Endodermal cell (in vitro differentiated cells): ENCODE measurements at regions not wholly inside any gene's neighbourhood (a gene's known extent, or its start where the extent isn't known, plus 50 kb on each side); places are given as distances from the start of the nearest gene placed in this dataset.
A peak's percentile ranks its signal among the peaks of the same experiment; 100 is the strongest.

Source experiments
- DNase-seq: peaks from one replicate; pipeline ENCODE4 v3.0.0-alpha.2; 2017
- H3K27ac ChIP-seq: 2 replicates; pipeline ENCODE4 v1.5.1; 2013; ENCODE audit warnings: mild to moderate bottlenecking, low read depth, low read length, moderate library complexity
- H3K27me3 ChIP-seq: 2 replicates; pipeline ENCODE4 v1.6.1; 2013; ENCODE audit warnings: mild to moderate bottlenecking, low read length, moderate library complexity; ENCODE audit not compliant: insufficient read depth, control insufficient read depth, poor library complexity, severe bottlenecking
- H3K36me3 ChIP-seq: 2 replicates; pipeline ENCODE4 v1.7.0; 2013; ENCODE audit warnings: mild to moderate bottlenecking, low read length, moderate library complexity; ENCODE audit not compliant: control insufficient read depth, insufficient read depth
- H3K4me1 ChIP-seq: one replicate; pipeline ENCODE4 v1.7.0; 2013; ENCODE audit warnings: low read length; ENCODE audit not compliant: control insufficient read depth, insufficient read depth
- H3K4me3 ChIP-seq: 2 replicates; pipeline ENCODE4 v1.5.1; 2013; ENCODE audit warnings: mild to moderate bottlenecking, low read length, moderate library complexity
- H3K9ac ChIP-seq: 2 replicates; pipeline ENCODE4 v1.6.1; 2013; ENCODE audit warnings: mild to moderate bottlenecking, low read length, moderate library complexity; ENCODE audit not compliant: poor library complexity, severe bottlenecking; ENCODE audit errors: extremely low read depth
- H3K9me3 ChIP-seq: 2 replicates; pipeline ENCODE4 v1.6.1; 2013; ENCODE audit warnings: mild to moderate bottlenecking, low read length, moderate library complexity; ENCODE audit not compliant: control insufficient read depth
- H3K27ac Mint-ChIP-seq: 2 replicates; pipeline ENCODE4 v1.8.0; 2020; ENCODE audit warnings: mixed read lengths
- H3K27me3 Mint-ChIP-seq: 2 replicates; pipeline ENCODE4 v1.8.0; 2021; ENCODE audit warnings: mild to moderate bottlenecking, mixed read lengths; ENCODE audit not compliant: insufficient read depth
- H3K36me3 Mint-ChIP-seq: 2 replicates; pipeline ENCODE4 v1.8.0; 2020; ENCODE audit warnings: low read depth, mixed read lengths
- H3K4me1 Mint-ChIP-seq: 2 replicates; pipeline ENCODE4 v1.8.0; 2020; ENCODE audit warnings: mixed read lengths
- H3K4me3 Mint-ChIP-seq: 2 replicates; pipeline ENCODE4 v1.8.0; 2020; ENCODE audit warnings: mild to moderate bottlenecking, moderate library complexity, mixed read lengths
- H3K9me3 Mint-ChIP-seq: 2 replicates; pipeline ENCODE4 v1.8.0; 2020; ENCODE audit warnings: mild to moderate bottlenecking, mixed read lengths
- CTCF ChIP-seq: fragments of 200-600 bp; sonication (generic); conservative IDR thresholded peaks from 2 replicates; pipeline ENCODE4 v1.5.0; 2021; ENCODE audit warnings: antibody characterized with exemption, mild to moderate bottlenecking
- WGBS, 2 experiments: methylation state at CpG; one replicate each; pipeline versions ENCODE4 v1.1.5 to v1.1.7; 2013; ENCODE audit warnings: missing lambda C conversion rate in 2 of 2, mixed read lengths in 1 of 2; ENCODE audit not compliant: insufficient coverage in 1 of 2, insufficient read length in 1 of 2; 5-methylcytosine and 5-hydroxymethylcytosine counted together

GRCh38 chr18:25896178-25896780 lies 194.1 kb downstream of the SS18 start:
- no peaks in the 10 kb centered on the region for H3K4me1 Mint-ChIP-seq
- no peaks in the 10 kb centered on the region for H3K36me3 Mint-ChIP-seq
- Histone ChIP-seq H3K36me3 (no peaks in the 10 kb centered on the region), H3K4me1 (no peaks in the 10 kb centered on the region), H3K9me3 (peaks cover 7% of the 10 kb centered on the region), H3K4me3 (no peak overlapping the region), H3K27ac (no peak overlapping the region), H3K27me3 (no peaks in the 10 kb centered on the region), H3K9ac (no peak overlapping the region)
- WGBS, 2 experiments, result 32% methylated on average over 7 of the region's 10 CpGs; no CpG with 5 or more reads in 1 of the 2 experiments
- peaks cover 7% of the 10 kb centered on the region for H3K9me3 Mint-ChIP-seq
- H3K4me3 Mint-ChIP-seq, result no peak overlapping the region
- H3K27ac Mint-ChIP-seq, result no peak overlapping the region
- no peaks in the 10 kb centered on the region for H3K27me3 Mint-ChIP-seq
- peak; percentile 94 for TF ChIP-seq CTCF
- DNase-seq, result peak; percentile 53

- Histone ChIP-seq H3K9me3 (no peaks in the 10 kb centered on the region), H3K36me3 (no peaks in the 10 kb centered on the region), H3K27ac (no peak overlapping the region), H3K9ac (no peak overlapping the region), H3K4me1 (no peaks in the 10 kb centered on the region), H3K27me3 (no peaks in the 10 kb centered on the region), H3K4me3 (no peak overlapping the region)
- Mint-ChIP-seq H3K27me3 (no peaks in the 10 kb centered on the region), H3K36me3 (no peaks in the 10 kb centered on the region), H3K4me3 (no peak overlapping the region), H3K4me1 (no peaks in the 10 kb centered on the region), H3K9me3 (peaks cover under 1% of the 10 kb centered on the region), H3K27ac (no peak overlapping the region)
- no peak for TF ChIP-seq CTCF
- WGBS, 2 experiments, result 81 to 100% methylated on average over 3 of the region's 3 CpGs
- no peak for DNase-seq
Measured at GRCh38 chr18:25895518-25895917, 194.9 kb downstream of the SS18 start.

- TF ChIP-seq CTCF, result no peak
- Histone ChIP-seq H3K9ac (no peak overlapping the region), H3K27me3 (no peaks in the 10 kb centered on the region), H3K4me1 (peaks cover 7% of the 10 kb centered on the region), H3K4me3 (no peak overlapping the region), H3K27ac (no peak overlapping the region), H3K9me3 (peaks cover 4% of the 10 kb centered on the region), H3K36me3 (no peaks in the 10 kb centered on the region)
- no peaks in the 10 kb centered on the region for H3K27me3 Mint-ChIP-seq
- DNase-seq, result no peak
- H3K36me3 Mint-ChIP-seq, result no peaks in the 10 kb centered on the region
- no peak overlapping the region for H3K4me3 Mint-ChIP-seq
- H3K9me3 Mint-ChIP-seq, result peaks cover 14% of the 10 kb centered on the region
- H3K27ac Mint-ChIP-seq, result no peak overlapping the region
- peaks cover 15% of the 10 kb centered on the region for H3K4me1 Mint-ChIP-seq
Measured at GRCh38 chr18:25886283-25886682, 204.1 kb downstream of the SS18 start.
